HG02623 (cell line): ENCODE measurements at regions not wholly inside any gene's neighbourhood (a gene's known extent, or its start where the extent isn't known, plus 50 kb on each side); places are given as distances from the start of the nearest gene placed in this dataset.

ENCODE experiments used
- ATAC-seq: cut with Tn5 transposase; IDR thresholded peaks from one replicate; pipeline ENCODE4 v1.9.1; 2021; ENCODE audit warnings: moderate library complexity; ENCODE audit not compliant: unreplicated experiment

DNA sequence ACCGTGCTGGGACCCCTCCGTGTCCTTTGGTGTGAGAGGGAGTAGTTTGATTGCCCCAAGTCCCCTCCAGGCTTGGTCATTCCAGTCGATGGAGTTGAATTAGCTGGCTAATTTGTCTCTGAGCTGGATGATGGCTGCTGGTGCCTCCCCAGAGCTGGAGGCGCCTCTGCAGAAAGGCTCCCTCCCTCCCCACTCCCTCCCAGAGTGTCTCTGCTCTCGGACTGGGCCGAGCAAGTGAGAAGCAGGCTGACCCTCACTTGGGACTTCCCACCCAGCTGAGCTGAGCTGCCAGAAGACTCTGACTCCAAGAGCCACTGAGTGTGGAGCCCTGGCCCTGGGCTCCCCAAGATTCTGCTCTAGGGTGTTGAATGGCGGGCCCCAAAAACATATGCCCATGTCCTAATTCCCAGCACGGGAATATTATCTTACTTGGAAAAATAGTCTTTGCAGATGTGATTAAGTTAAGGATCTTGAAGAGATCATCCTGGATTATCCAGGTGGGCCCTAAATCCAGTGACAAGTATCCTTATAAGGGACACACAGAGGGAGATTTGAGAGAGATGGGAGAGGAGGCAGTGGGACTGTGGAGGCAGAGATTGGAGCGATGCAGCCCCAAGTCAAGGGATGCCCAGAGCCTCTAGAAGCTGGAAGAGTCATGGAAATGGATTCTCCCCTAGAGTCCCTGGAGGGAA is 60.7 kb upstream of the TLE3 start:
- no peak for ATAC-seq

GRCh38 chr15:70156671-70157271 is 59.1 kb upstream of the TLE3 start:
- no peak for ATAC-seq

- no peak for ATAC-seq
Observed at GRCh38 chr15:70154718-70155347, 57.1 kb upstream of the TLE3 start.

GRCh38 chr15:70153921-70154717 is 56.4 kb upstream of the TLE3 start:
- ATAC-seq, result no peak

DNA sequence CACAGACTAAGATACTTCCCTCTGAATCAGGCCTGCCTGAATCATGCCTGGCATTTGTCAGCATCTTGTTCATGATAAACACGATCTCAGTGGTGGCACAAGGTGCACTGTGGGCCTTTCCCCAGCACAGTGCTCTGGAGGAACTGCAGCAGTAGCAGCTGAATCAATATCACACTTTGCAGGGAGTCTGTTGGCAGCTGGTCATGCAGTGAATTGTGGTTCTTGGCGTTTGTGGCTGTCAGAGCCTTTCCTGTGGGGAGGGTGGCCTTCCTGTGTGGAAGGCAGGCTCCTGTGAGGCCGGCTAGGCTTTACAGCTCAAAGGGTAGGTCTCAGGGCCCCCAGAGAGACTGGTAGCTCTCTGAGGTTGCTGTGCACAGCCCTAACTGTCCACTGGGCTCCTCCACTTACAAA is 54.4 kb upstream of the TLE3 start:
- ATAC-seq, result no peak

GRCh38 chr15:70151462-70151861 is 53.7 kb upstream of the TLE3 start:
- ATAC-seq, result no peak

- no peak for ATAC-seq
Observed at GRCh38 chr15:70151003-70151402, 53.3 kb upstream of the TLE3 start.

DNA sequence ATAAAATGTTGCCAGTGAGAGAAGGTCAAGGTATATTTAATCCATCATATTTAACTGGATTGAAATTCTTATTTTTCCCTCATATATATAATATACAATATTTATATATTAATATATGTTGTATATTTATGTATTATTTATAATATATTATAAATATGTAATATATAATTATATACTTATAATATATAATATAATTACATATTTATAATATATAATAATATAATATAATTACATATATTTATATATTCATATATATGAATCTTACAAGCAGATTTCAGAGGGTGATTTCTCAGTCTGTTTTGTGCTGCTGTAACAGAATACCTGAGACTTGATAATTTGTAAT is 52.7 kb upstream of the TLE3 start:
- no peak for ATAC-seq

- ATAC-seq, result no peak
Observed at GRCh38 chr15:70149667-70150404, 52.1 kb upstream of the TLE3 start.

- no peak for ATAC-seq
Observed at GRCh38 chr15:70147778-70148177, 50.1 kb upstream of the TLE3 start.
